IMR-90 (cell line): ENCODE measurements at regions not wholly inside any gene's neighbourhood (a gene's known extent, or its start where the extent isn't known, plus 50 kb on each side); places are given as distances from the start of the nearest gene placed in this dataset.

ENCODE experiments used
- ATAC-seq: fragments of 200-7000 bp; cut with Tn5 transposase; 2 replicates; pipeline ENCODE4 v1.9.1; 2020; ENCODE audit warnings: low read depth, mild to moderate bottlenecking, moderate library complexity
- BruUV-seq: library from RNA; stranded (reverse); fragments of 400-500 nt; replicated peaks from 2 replicates; lab custom pipeline; 2021; lab: Mats Ljungman, UMichigan
- CTCF ChIA-PET: fragments of 300-600 bp; formaldehyde crosslinking; extraction: SDS; loops from one replicate; lab custom pipeline; 2021; ENCODE audit warnings: antibody characterized with exemption; lab: Yijun Ruan, JAX
- POLR2A ChIA-PET: fragments of 300-600 bp; sonication (Branson Sonifier 250); formaldehyde crosslinking; loops from one replicate; lab custom pipeline; 2022; ENCODE audit warnings: antibody characterized with exemption; ENCODE audit not compliant: unreplicated experiment; lab: Charles Lee
- DNase-seq: peaks from one replicate; pipeline ENCODE4 v3.0.0; 2013
- H2AFZ ChIP-seq: replicated peaks from 2 replicates; pipeline ENCODE3; 2013; ENCODE audit warnings: low read length, mild to moderate bottlenecking; ENCODE audit not compliant: poor library complexity
- H2AK5ac ChIP-seq: 2 replicates; pipeline ENCODE4 v1.6.1; 2013; ENCODE audit warnings: low read depth, low read length, inconsistent platforms
- H2AK9ac ChIP-seq: replicated peaks from 2 replicates; pipeline ENCODE3; 2013; ENCODE audit warnings: mild to moderate bottlenecking, low read depth, low read length, moderate library complexity; ENCODE audit not compliant: poor library complexity
- H2BK120ac ChIP-seq: 2 replicates; pipeline ENCODE4 v1.6.1; 2013; ENCODE audit warnings: low read depth, low read length, inconsistent platforms
- H2BK15ac ChIP-seq: 3 replicates; pipeline ENCODE4 v1.6.1; 2013; ENCODE audit warnings: low read depth, low read length, inconsistent platforms
- H2BK20ac ChIP-seq: 2 replicates; pipeline ENCODE4 v1.6.1; 2013; ENCODE audit warnings: low read depth, mild to moderate bottlenecking, inconsistent platforms, low read length, moderate library complexity
- H2BK5ac ChIP-seq: 2 replicates; pipeline ENCODE4 v1.6.1; 2013; ENCODE audit warnings: mild to moderate bottlenecking, low read depth, low read length, inconsistent platforms; ENCODE audit not compliant: poor library complexity, severe bottlenecking
- H3K14ac ChIP-seq: replicated peaks from 2 replicates; pipeline ENCODE4 v1.6.1; 2013; ENCODE audit warnings: low read depth, low read length, inconsistent platforms
- H3K18ac ChIP-seq: 2 replicates; pipeline ENCODE4 v1.6.1; 2013; ENCODE audit warnings: low read depth, low read length, control low read depth
- H3K23ac ChIP-seq: 2 replicates; pipeline ENCODE4 v1.6.1; 2013; ENCODE audit warnings: low read depth, low read length, inconsistent platforms
- H3K27ac ChIP-seq: 2 replicates; pipeline ENCODE4 v1.5.1; 2013; ENCODE audit warnings: mild to moderate bottlenecking, control low read depth, low read length; ENCODE audit not compliant: insufficient read depth
- H3K27me3 ChIP-seq: 2 replicates; pipeline ENCODE4 v1.6.1; 2013; ENCODE audit warnings: low read length; ENCODE audit not compliant: control insufficient read depth, insufficient read depth
- H3K36me3 ChIP-seq: 2 replicates; pipeline ENCODE4 v1.6.1; 2013; ENCODE audit warnings: low read length, mixed read lengths; ENCODE audit not compliant: control insufficient read depth, insufficient read depth
- H3K4ac ChIP-seq: 2 replicates; pipeline ENCODE4 v1.6.1; 2013; ENCODE audit warnings: low read depth, low read length, inconsistent platforms
- H3K4me1 ChIP-seq: 2 replicates; pipeline ENCODE4 v1.6.1; 2013; ENCODE audit warnings: low read length, mixed read lengths; ENCODE audit not compliant: control insufficient read depth, insufficient read depth
- H3K4me2 ChIP-seq: 2 replicates; pipeline ENCODE4 v1.6.1; 2013; ENCODE audit warnings: low read depth, mild to moderate bottlenecking, control low read depth, low read length, moderate library complexity
- H3K4me3 ChIP-seq: 2 replicates; pipeline ENCODE4 v1.5.1; 2013; ENCODE audit warnings: low read depth, mild to moderate bottlenecking, control low read depth, low read length, moderate library complexity; ENCODE audit not compliant: insufficient read depth
- H3K56ac ChIP-seq: 2 replicates; pipeline ENCODE4 v1.6.1; 2013; ENCODE audit warnings: low read length, inconsistent platforms; ENCODE audit not compliant: insufficient read depth; ENCODE audit errors: extremely low read depth
- H3K79me1 ChIP-seq, 2 experiments: 2 replicates each; pipeline ENCODE4 v1.6.1; 2013; ENCODE audit warnings: low read length in 2 of 2, inconsistent platforms in 1 of 2, low read depth in 1 of 2
- H3K9ac ChIP-seq: 2 replicates; pipeline ENCODE4 v1.6.1; 2013; ENCODE audit warnings: low read depth, low read length, control low read depth
- H3K9me1 ChIP-seq: 2 replicates; pipeline ENCODE4 v1.6.1; 2013; ENCODE audit warnings: low read length, inconsistent platforms; ENCODE audit not compliant: insufficient read depth
- H3K9me3 ChIP-seq: 2 replicates; pipeline ENCODE4 v1.6.1; 2013; ENCODE audit warnings: low read length; ENCODE audit not compliant: control insufficient read depth, insufficient read depth
- H4K20me1 ChIP-seq: 2 replicates; pipeline ENCODE4 v1.6.1; 2013; ENCODE audit warnings: low read length, inconsistent platforms; ENCODE audit not compliant: insufficient read depth
- H4K5ac ChIP-seq: 2 replicates; pipeline ENCODE4 v1.6.1; 2013; ENCODE audit warnings: mild to moderate bottlenecking, low read depth, low read length, control low read depth
- H4K8ac ChIP-seq, 2 experiments: 2 replicates each; pipeline ENCODE4 v1.6.1; 2013; ENCODE audit warnings: low read depth in 2 of 2, low read length in 2 of 2, control low read depth in 1 of 2, inconsistent platforms in 1 of 2
- H4K91ac ChIP-seq: 2 replicates; pipeline ENCODE4 v1.6.1; 2013; ENCODE audit warnings: low read depth, low read length, inconsistent platforms; ENCODE audit not compliant: insufficient read depth
- BHLHE40 ChIP-seq: fragments of 150-350 bp; IDR thresholded peaks from 2 replicates; pipeline ENCODE4 v1.6.1; 2016; ENCODE audit warnings: mild to moderate bottlenecking, low read depth, low read length
- CEBPB ChIP-seq: IDR thresholded peaks from 2 replicates; pipeline ENCODE4 v1.6.1; 2012; ENCODE audit warnings: low read depth, low read length, improper control_type of control experiment
- CTCF ChIP-seq: conservative IDR thresholded peaks from 2 replicates; pipeline ENCODE4 v1.5.1; 2012; ENCODE audit warnings: mild to moderate bottlenecking, low read depth, low read length, improper control_type of control experiment
- FOS ChIP-seq: fragments of 150-350 bp; IDR thresholded peaks from 2 replicates; pipeline ENCODE4 v1.6.1; 2016; ENCODE audit warnings: low read depth, low read length
- MAFK ChIP-seq: IDR thresholded peaks from 2 replicates; pipeline ENCODE4 v1.6.1; 2012; ENCODE audit warnings: low read depth, low read length, improper control_type of control experiment
- MAZ ChIP-seq: IDR thresholded peaks from 2 replicates; pipeline ENCODE4 v1.6.1; 2012; ENCODE audit warnings: low read depth, mild to moderate bottlenecking, low read length, improper control_type of control experiment, moderate library complexity, borderline replicate concordance
- MXI1 ChIP-seq: IDR thresholded peaks from 2 replicates; pipeline ENCODE4 v1.6.1; 2012; ENCODE audit warnings: low read depth, mild to moderate bottlenecking, low read length, moderate library complexity, borderline replicate concordance
- NFE2L2 ChIP-seq: fragments of 150-350 bp; IDR thresholded peaks from 2 replicates; pipeline ENCODE4 v1.6.1; 2016; ENCODE audit warnings: low read depth, mild to moderate bottlenecking, low read length
- POLR2A ChIP-seq: IDR thresholded peaks from 2 replicates; pipeline ENCODE4 v1.6.1; 2012; ENCODE audit warnings: mild to moderate bottlenecking, low read depth, low read length
- RAD21 ChIP-seq: IDR thresholded peaks from 2 replicates; pipeline ENCODE4 v1.6.1; 2012; ENCODE audit warnings: low read length, improper control_type of control experiment
- RFX5 ChIP-seq: IDR thresholded peaks from 2 replicates; pipeline ENCODE4 v1.8.0; 2012; ENCODE audit warnings: low read depth, mild to moderate bottlenecking, low read length, moderate library complexity
- SMC3 ChIP-seq: fragments of 150-350 bp; IDR thresholded peaks from 2 replicates; pipeline ENCODE4 v1.6.1; 2016; ENCODE audit warnings: low read depth, mild to moderate bottlenecking, antibody characterized with exemption, low read length, moderate library complexity
- WGBS, 2 experiments: methylation state at CpG; one replicate each; pipeline versions ENCODE4 v1.1.5 to v1.1.7; 2013; ENCODE audit warnings: missing lambda C conversion rate in 2 of 2; ENCODE audit not compliant: insufficient read length in 1 of 2; ENCODE audit errors: extremely low coverage in 2 of 2; 5-methylcytosine and 5-hydroxymethylcytosine counted together
- dilution Hi-C: fragments of 300-500 bp; cut with HindIII; formaldehyde crosslinking; loops from one replicate; pipeline ENCODE4 v1.14.3; 2018; ENCODE audit warnings: low sequenced_read_pairs; ENCODE audit not compliant: unreplicated experiment
- in situ Hi-C: fragments of 300-500 bp; cut with MboI; formaldehyde crosslinking; loops from 3 replicates; pipeline ENCODE4 v1.14.3; 2019; ENCODE audit warnings: low sequenced_read_pairs, inconsistent platforms, mixed read lengths
- intact Hi-C: fragments of 100-400 bp; cut with micrococcal nuclease; formaldehyde crosslinking; loops from 2 replicates; pipeline ENCODE4 v1.10.0; 2022

- no peak overlapping the region for H2BK15ac ChIP-seq
- H3K18ac ChIP-seq: no peak overlapping the region
- H3K9me3 ChIP-seq: peaks cover 5% of the 10 kb centered on the region; the same call in 1 of the 2 replicates
- H2BK20ac ChIP-seq: no peak overlapping the region
- no peak overlapping the region for H3K4me2 ChIP-seq
- H3K56ac ChIP-seq: no peak overlapping the region
- no peak for DNase-seq
- no peaks in the 10 kb centered on the region for H3K9me1 ChIP-seq
- H3K36me3 ChIP-seq: no peaks in the 10 kb centered on the region
- no peaks in the 10 kb centered on the region for H3K27me3 ChIP-seq
- H2BK120ac ChIP-seq: no peak overlapping the region
- ChIA-PET POLR2A (no interaction called here), CTCF (no interaction called here)
- no peak overlapping the region for H3K4ac ChIP-seq
- in situ Hi-C loops: no loop called here
- H3K14ac ChIP-seq: no peak overlapping the region
- no peak overlapping the region for H2AK9ac ChIP-seq
- no peak overlapping the region for H2AK5ac ChIP-seq
- WGBS, 2 experiments: no CpG with 5 or more reads among the region's 3 CpGs
- H3K23ac ChIP-seq: no peak overlapping the region
- ATAC-seq: no peak
- TF ChIP-seq FOS: no peak
- no peak for TF ChIP-seq NFE2L2
- TF ChIP-seq CTCF: no peak
- TF ChIP-seq CEBPB: no peak
- no peak for TF ChIP-seq SMC3
- TF ChIP-seq MXI1: no peak
- no peak for TF ChIP-seq BHLHE40
- TF ChIP-seq MAFK: no peak
- no peak for TF ChIP-seq RAD21
- TF ChIP-seq MAZ: no peak
- no peak for TF ChIP-seq POLR2A
- TF ChIP-seq RFX5: no peak
- dilution Hi-C loops: no loop called here
- no peak overlapping the region for H2BK5ac ChIP-seq
- no peak overlapping the region for H3K9ac ChIP-seq
- BruUV-seq: no TSS peak
- H4K5ac ChIP-seq: no peak overlapping the region
- H2AFZ ChIP-seq: no peak overlapping the region
- intact Hi-C loops: no loop called here
- no peak overlapping the region for H3K27ac ChIP-seq
- H4K91ac ChIP-seq: no peak overlapping the region
- no peak overlapping the region for H3K4me3 ChIP-seq
- H3K79me1 ChIP-seq: no peaks in the 10 kb centered on the region
- H3K4me1 ChIP-seq: no peaks in the 10 kb centered on the region
- no peaks in the 10 kb centered on the region for H4K20me1 ChIP-seq
- H4K8ac ChIP-seq: no peak overlapping the region
Measured at GRCh38 chr7:88661921-88662320, 97.6 kb upstream of the ZNF804B start.
